Endothelial cell of umbilical vein (primary cell): ENCODE measurements at regions not wholly inside any gene's neighbourhood (a gene's known extent, or its start where the extent isn't known, plus 50 kb on each side); places are given as distances from the start of the nearest gene placed in this dataset.

Source experiments
- EZH2 ChIP-seq: IDR thresholded peaks from 2 replicates; pipeline ENCODE4 v1.6.1; 2012; ENCODE audit warnings: borderline replicate concordance, low read depth, mild to moderate bottlenecking, moderate library complexity, low read length, inconsistent platforms; ENCODE audit not compliant: severe bottlenecking
- MAX ChIP-seq: IDR thresholded peaks from 2 replicates; pipeline ENCODE4 v1.6.1; 2011; ENCODE audit not compliant: insufficient read depth, insufficient read length
- MYC ChIP-seq: IDR thresholded peaks from one replicate; pipeline ENCODE4 v1.6.1; 2011; ENCODE audit warnings: mild to moderate bottlenecking, low read depth, low read length
- POLR2A ChIP-seq: IDR thresholded peaks from 2 replicates; pipeline ENCODE4 v1.6.1; 2012; ENCODE audit warnings: low read depth, mild to moderate bottlenecking, control low read depth, low read length
- POLR2AphosphoS5 ChIP-seq: IDR thresholded peaks from 2 replicates; pipeline ENCODE4 v1.6.1; 2012; ENCODE audit warnings: low read depth, mild to moderate bottlenecking, control low read depth, low read length, moderate library complexity; ENCODE audit not compliant: insufficient read depth
- TF ChIP-seq, protein P1 (sequence below), 2 donors: IDR thresholded peaks; 1 replicate in 1 of 2; 2 replicates in 1 of 2; pipeline ENCODE4 v1.5.1; 2011; ENCODE audit warnings: low read length in 2 of 2, mild to moderate bottlenecking in 2 of 2, moderate library complexity in 2 of 2, control low read depth in 1 of 2, inconsistent platforms in 1 of 2, low read depth in 1 of 2; ENCODE audit not compliant: insufficient read depth in 1 of 2; ENCODE audit errors: extremely low read depth in 1 of 2

GRCh38 chr12:60100160-60100559 lies 504.3 kb downstream of the SLC16A7 start:
- TF ChIP-seq EZH2 (no peak), POLR2A (no peak), POLR2AphosphoS5 (no peak), MAX (no peak), MYC (no peak)
- TF ChIP-seq, protein P1, sequence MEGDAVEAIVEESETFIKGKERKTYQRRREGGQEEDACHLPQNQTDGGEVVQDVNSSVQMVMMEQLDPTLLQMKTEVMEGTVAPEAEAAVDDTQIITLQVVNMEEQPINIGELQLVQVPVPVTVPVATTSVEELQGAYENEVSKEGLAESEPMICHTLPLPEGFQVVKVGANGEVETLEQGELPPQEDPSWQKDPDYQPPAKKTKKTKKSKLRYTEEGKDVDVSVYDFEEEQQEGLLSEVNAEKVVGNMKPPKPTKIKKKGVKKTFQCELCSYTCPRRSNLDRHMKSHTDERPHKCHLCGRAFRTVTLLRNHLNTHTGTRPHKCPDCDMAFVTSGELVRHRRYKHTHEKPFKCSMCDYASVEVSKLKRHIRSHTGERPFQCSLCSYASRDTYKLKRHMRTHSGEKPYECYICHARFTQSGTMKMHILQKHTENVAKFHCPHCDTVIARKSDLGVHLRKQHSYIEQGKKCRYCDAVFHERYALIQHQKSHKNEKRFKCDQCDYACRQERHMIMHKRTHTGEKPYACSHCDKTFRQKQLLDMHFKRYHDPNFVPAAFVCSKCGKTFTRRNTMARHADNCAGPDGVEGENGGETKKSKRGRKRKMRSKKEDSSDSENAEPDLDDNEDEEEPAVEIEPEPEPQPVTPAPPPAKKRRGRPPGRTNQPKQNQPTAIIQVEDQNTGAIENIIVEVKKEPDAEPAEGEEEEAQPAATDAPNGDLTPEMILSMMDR (IDR thresholded peaks at IDR 0.05; ENCODE audit: extremely low read depth in 1 of 2, insufficient read depth in 1 of 2, low read depth in 1 of 2, low read length in 2 of 2): no peak
